Hepatocyte (in vitro differentiated cells): ENCODE measurements at regions not wholly inside any gene's neighbourhood (a gene's known extent, or its start where the extent isn't known, plus 50 kb on each side); places are given as distances from the start of the nearest gene placed in this dataset.

ENCODE experiments used
- CTCF ChIP-seq: fragments of 200-600 bp; sonication (generic); IDR thresholded peaks from 2 replicates; pipeline ENCODE4 v1.5.1; 2016; ENCODE audit warnings: antibody characterized with exemption, mild to moderate bottlenecking; ENCODE audit not compliant: poor library complexity
- EZH2 ChIP-seq: fragments of 200-600 bp; sonication (generic); IDR thresholded peaks from 2 replicates; pipeline ENCODE4 v1.6.1; 2016; ENCODE audit warnings: antibody characterized with exemption, mild to moderate bottlenecking, borderline replicate concordance
- EZH2phosphoT487 ChIP-seq: fragments of 200-600 bp; sonication (generic); IDR thresholded peaks from one replicate; pipeline ENCODE4 v1.6.1; 2018; ENCODE audit warnings: antibody characterized with exemption, mild to moderate bottlenecking, low read depth, moderate library complexity; ENCODE audit not compliant: unreplicated experiment, severe bottlenecking

- TF ChIP-seq EZH2 (no peak), CTCF (no peak), EZH2phosphoT487 (no peak)
Measured at GRCh38 chr13:30061217-30061616, 210.8 kb upstream of the UBL3 start.
